ENCODE measurements at regions not wholly inside any gene's neighbourhood (a gene's known extent, or its start where the extent isn't known, plus 50 kb on each side); places are given as distances from the start of the nearest gene placed in this dataset.

DNA sequence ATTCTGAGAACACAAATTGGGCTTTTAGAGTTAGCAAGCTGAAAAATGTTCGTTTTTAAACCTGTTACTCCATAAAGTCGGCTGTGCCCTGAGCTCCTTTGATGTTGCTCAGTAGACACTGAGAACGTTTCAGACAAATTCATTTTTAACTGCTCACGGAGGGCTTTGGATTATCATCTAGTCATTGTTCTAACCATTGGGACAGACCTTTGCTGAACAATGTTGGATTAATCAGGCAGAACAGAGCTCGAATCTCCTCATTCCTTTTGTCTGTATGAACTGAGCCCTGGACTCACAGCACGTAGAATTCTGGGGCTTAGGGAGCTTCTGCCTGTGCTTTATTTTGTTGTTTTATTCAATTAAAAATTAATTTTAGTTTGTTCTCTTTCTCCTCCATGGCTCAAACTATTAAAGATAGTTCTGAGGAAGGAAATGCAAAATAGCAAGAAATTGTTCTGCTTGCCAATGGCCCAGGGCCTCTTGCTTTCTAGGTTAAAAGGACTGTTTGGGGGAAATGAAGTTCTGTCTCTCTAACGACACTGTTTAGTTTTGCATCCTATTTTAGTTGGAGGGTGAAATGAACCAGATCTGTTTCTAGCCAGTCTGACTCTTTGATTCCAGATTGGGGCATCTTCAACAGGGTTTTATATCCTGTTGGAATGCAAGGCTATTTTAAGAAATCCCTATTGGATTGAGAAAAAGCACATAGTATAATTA lies 114.7 kb upstream of the CXCR4 start:
- Histone ChIP-seq H3K27ac (ENCODE audit: low read depth, low read length, poor library complexity, severe bottlenecking) (no peak overlapping the region), H3K4me2 (ENCODE audit: low read length) (peak overlapping the region; percentile 9; the same call in 1 of the 2 replicates)
- TF ChIP-seq, protein P1, sequence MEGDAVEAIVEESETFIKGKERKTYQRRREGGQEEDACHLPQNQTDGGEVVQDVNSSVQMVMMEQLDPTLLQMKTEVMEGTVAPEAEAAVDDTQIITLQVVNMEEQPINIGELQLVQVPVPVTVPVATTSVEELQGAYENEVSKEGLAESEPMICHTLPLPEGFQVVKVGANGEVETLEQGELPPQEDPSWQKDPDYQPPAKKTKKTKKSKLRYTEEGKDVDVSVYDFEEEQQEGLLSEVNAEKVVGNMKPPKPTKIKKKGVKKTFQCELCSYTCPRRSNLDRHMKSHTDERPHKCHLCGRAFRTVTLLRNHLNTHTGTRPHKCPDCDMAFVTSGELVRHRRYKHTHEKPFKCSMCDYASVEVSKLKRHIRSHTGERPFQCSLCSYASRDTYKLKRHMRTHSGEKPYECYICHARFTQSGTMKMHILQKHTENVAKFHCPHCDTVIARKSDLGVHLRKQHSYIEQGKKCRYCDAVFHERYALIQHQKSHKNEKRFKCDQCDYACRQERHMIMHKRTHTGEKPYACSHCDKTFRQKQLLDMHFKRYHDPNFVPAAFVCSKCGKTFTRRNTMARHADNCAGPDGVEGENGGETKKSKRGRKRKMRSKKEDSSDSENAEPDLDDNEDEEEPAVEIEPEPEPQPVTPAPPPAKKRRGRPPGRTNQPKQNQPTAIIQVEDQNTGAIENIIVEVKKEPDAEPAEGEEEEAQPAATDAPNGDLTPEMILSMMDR (IDR thresholded peaks at IDR 0.05; ENCODE audit: low read length) = no peak
- no peak for TF ChIP-seq EZH2 (IDR thresholded peaks at IDR 0.05; ENCODE audit: borderline replicate concordance, low read length)

DNA sequence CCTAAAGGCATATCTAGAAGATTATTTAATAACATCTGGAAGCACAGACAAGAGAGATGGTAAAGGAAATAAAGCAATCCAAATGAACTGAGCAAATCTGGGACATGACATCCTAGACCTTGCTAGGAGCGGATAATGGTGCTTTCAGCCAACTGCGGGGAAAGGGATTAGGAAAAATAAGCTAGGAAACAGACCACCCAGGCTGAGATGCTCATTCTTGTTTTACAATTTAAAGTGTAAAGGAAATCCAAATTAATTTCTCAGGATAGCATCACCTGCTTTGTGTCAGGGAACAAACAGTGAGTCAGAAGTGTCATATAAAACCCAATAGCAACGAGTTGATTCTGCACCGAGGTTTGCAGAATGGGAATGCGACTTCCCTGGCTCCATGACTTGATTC lies 112.5 kb upstream of the CXCR4 start:
- Histone ChIP-seq H3K27ac (ENCODE audit: low read depth, low read length, poor library complexity, severe bottlenecking) (no peak overlapping the region), H2AFZ (ENCODE audit: low read length) (no peak overlapping the region), H4K20me1 (ENCODE audit: insufficient read depth, low read length) (no peaks in the 10 kb centered on the region), H3K79me2 (ENCODE audit: insufficient read depth, low read length) (no peaks in the 10 kb centered on the region), H3F3A (ENCODE audit: insufficient read depth, low read length) (no peaks in the 10 kb centered on the region), H3K4me2 (ENCODE audit: low read length) (no peak overlapping the region), H3K9me3 (ENCODE audit: low read length) (no peaks in the 10 kb centered on the region), H3K4me1 (ENCODE audit: insufficient read depth, low read length, severe bottlenecking) (peaks cover 40% of the 10 kb centered on the region), H3K36me3 (ENCODE audit: insufficient read depth, low read length) (no peaks in the 10 kb centered on the region; the same call in 1 of the 2 replicates), H3K27me3 (ENCODE audit: insufficient read depth, low read length) (no peaks in the 10 kb centered on the region), H3K9me2 (ENCODE audit: low read depth, low read length) (no peaks in the 10 kb centered on the region), H3K4me3 (ENCODE audit: low read depth, low read length, poor library complexity, severe bottlenecking) (no peak overlapping the region), H3K9ac (ENCODE audit: low read length) (no peak overlapping the region)
- TF ChIP-seq EZH2 (IDR thresholded peaks at IDR 0.05; ENCODE audit: borderline replicate concordance, low read length) = no peak
- TF ChIP-seq, protein P1 (IDR thresholded peaks at IDR 0.05; ENCODE audit: low read length) = no peak

More for the DNA sequence above, 114.7 kb upstream of the CXCR4 start:
- no peak overlapping the region for H2AFZ ChIP-seq (ENCODE audit: low read length)
- no peaks in the 10 kb centered on the region for H3K79me2 ChIP-seq (ENCODE audit: insufficient read depth, low read length)
- H3K36me3 ChIP-seq (ENCODE audit: insufficient read depth, low read length) = no peaks in the 10 kb centered on the region; the same call in 1 of the 2 replicates
- no peak overlapping the region for H3K4me3 ChIP-seq (ENCODE audit: low read depth, low read length, poor library complexity, severe bottlenecking)
- no peaks in the 10 kb centered on the region for H3K9me3 ChIP-seq (ENCODE audit: low read length)
- peaks cover 43% of the 10 kb centered on the region for H3K4me1 ChIP-seq (ENCODE audit: insufficient read depth, low read length, severe bottlenecking)
- no peaks in the 10 kb centered on the region for H3K27me3 ChIP-seq (ENCODE audit: insufficient read depth, low read length)
- no peaks in the 10 kb centered on the region for H3K9me2 ChIP-seq (ENCODE audit: low read depth, low read length)
- no peaks in the 10 kb centered on the region for H3F3A ChIP-seq (ENCODE audit: insufficient read depth, low read length)
- no peak overlapping the region; the same call in 1 of the 2 replicates for H3K9ac ChIP-seq (ENCODE audit: low read length)
- no peaks in the 10 kb centered on the region for H4K20me1 ChIP-seq (ENCODE audit: insufficient read depth, low read length)

DNA sequence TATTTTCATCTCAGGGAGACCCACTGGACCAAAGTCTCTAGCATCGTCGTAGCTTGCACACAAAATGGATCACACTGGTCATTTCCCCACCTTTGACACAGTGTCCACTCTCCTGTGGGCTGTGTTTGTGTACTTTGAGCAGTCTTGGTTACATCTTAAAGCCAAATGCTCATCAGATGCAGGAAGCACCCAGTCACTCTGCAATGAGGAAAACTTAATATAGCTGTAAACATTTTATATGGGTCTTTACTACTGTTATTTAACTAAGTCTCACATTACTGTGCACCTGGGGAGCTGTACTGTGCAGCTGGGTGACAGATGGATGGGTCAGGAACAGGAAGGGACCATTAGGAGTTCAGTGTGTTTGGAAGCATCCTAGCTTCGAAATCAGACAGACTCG lies 109.0 kb upstream of the CXCR4 start:
- no peaks in the 10 kb centered on the region for H3K9me2 ChIP-seq (ENCODE audit: low read depth, low read length)
- H3F3A ChIP-seq (ENCODE audit: insufficient read depth, low read length) = no peaks in the 10 kb centered on the region
- H3K36me3 ChIP-seq (ENCODE audit: insufficient read depth, low read length) = no peaks in the 10 kb centered on the region; the same call in 1 of the 2 replicates
- peaks cover 28% of the 10 kb centered on the region for H3K4me1 ChIP-seq (ENCODE audit: insufficient read depth, low read length, severe bottlenecking)
- H3K4me3 ChIP-seq (ENCODE audit: low read depth, low read length, poor library complexity, severe bottlenecking) = no peak overlapping the region
- peak overlapping the region; percentile 57 for H3K27ac ChIP-seq (ENCODE audit: low read depth, low read length, poor library complexity, severe bottlenecking)
- H3K79me2 ChIP-seq (ENCODE audit: insufficient read depth, low read length) = no peaks in the 10 kb centered on the region
- H3K9me3 ChIP-seq (ENCODE audit: low read length) = no peaks in the 10 kb centered on the region
- no peak overlapping the region for H3K4me2 ChIP-seq (ENCODE audit: low read length)
- H3K27me3 ChIP-seq (ENCODE audit: insufficient read depth, low read length) = no peaks in the 10 kb centered on the region
- no peaks in the 10 kb centered on the region for H4K20me1 ChIP-seq (ENCODE audit: insufficient read depth, low read length)
- no peak overlapping the region for H3K9ac ChIP-seq (ENCODE audit: low read length)
- H2AFZ ChIP-seq (ENCODE audit: low read length) = no peak overlapping the region
- TF ChIP-seq, protein P1 (IDR thresholded peaks at IDR 0.05; ENCODE audit: low read length) = no peak
- no peak for TF ChIP-seq EZH2 (IDR thresholded peaks at IDR 0.05; ENCODE audit: borderline replicate concordance, low read length)
